OCI-LY1 (cell line): ENCODE measurements at regions not wholly inside any gene's neighbourhood (a gene's known extent, or its start where the extent isn't known, plus 50 kb on each side); places are given as distances from the start of the nearest gene placed in this dataset.

Source experiments
- EZH2 ChIP-seq: fragments of 200-600 bp; sonication (generic), shearing (Covaris generic); IDR thresholded peaks from 2 replicates; pipeline ENCODE4 v1.8.0; 2017; ENCODE audit warnings: borderline replicate concordance, mixed run types, mild to moderate bottlenecking, antibody characterized with exemption, low read length, moderate library complexity, mixed read lengths
- TF ChIP-seq, protein P1 (sequence below): fragments of 200-600 bp; sonication (generic), shearing (Covaris generic); IDR thresholded peaks from 2 replicates; pipeline ENCODE4 v1.5.1; 2017; ENCODE audit warnings: mild to moderate bottlenecking, antibody characterized with exemption, low read length, moderate library complexity, mixed read lengths

DNA sequence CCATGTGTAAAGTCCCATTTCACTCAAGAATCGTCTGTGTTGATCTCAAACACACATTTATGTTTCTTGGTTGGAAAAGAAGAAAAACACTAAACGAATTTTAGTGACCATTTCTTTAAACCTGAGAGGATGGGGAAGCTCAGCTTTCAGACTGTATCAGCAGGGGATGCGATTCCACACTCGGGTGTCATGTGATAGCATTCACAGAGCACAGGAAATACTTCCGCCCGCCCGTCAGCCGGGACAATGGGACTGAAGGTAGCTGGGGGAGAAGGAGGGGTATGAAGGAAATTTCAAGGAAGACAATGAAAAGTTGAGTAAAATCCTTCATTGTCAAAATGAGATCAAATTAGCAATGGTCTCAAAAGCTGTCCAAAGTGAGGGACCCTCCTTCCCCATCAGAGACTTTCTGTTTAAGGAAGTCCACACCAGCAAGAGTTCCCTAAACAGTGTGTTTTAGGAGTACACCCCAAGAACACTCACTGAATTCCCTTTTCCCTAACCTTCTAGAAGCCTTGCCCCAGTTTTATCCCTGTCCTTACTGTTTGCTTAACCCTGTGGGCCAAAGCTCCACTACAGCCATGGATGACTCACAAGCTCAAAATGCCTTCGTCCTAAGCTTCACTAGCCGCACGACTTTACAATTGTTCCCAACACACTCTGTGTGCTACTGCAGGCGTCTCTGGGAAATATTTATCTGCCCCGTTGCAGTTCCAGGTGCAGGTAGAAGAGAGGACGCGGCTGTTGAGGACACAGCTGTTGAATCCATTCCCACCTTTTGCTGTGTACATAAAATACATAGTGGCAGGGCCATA, 51.4 kb upstream of the SIM2 start:
- TF ChIP-seq EZH2: no peak
- TF ChIP-seq, protein P1, sequence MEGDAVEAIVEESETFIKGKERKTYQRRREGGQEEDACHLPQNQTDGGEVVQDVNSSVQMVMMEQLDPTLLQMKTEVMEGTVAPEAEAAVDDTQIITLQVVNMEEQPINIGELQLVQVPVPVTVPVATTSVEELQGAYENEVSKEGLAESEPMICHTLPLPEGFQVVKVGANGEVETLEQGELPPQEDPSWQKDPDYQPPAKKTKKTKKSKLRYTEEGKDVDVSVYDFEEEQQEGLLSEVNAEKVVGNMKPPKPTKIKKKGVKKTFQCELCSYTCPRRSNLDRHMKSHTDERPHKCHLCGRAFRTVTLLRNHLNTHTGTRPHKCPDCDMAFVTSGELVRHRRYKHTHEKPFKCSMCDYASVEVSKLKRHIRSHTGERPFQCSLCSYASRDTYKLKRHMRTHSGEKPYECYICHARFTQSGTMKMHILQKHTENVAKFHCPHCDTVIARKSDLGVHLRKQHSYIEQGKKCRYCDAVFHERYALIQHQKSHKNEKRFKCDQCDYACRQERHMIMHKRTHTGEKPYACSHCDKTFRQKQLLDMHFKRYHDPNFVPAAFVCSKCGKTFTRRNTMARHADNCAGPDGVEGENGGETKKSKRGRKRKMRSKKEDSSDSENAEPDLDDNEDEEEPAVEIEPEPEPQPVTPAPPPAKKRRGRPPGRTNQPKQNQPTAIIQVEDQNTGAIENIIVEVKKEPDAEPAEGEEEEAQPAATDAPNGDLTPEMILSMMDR: no peak
